Erythroblast (primary cell): ENCODE measurements at regions not wholly inside any gene's neighbourhood (a gene's known extent, or its start where the extent isn't known, plus 50 kb on each side); places are given as distances from the start of the nearest gene placed in this dataset.

Experiments used
- GATA1 ChIP-seq: IDR thresholded peaks from 2 replicates; pipeline ENCODE4 v1.6.1; 2011; ENCODE audit warnings: low read depth, mild to moderate bottlenecking, control low read depth, low read length, moderate library complexity
- POLR2A ChIP-seq: IDR thresholded peaks from 2 replicates; pipeline ENCODE4 v1.6.1; 2011; ENCODE audit warnings: mild to moderate bottlenecking, low read length

DNA sequence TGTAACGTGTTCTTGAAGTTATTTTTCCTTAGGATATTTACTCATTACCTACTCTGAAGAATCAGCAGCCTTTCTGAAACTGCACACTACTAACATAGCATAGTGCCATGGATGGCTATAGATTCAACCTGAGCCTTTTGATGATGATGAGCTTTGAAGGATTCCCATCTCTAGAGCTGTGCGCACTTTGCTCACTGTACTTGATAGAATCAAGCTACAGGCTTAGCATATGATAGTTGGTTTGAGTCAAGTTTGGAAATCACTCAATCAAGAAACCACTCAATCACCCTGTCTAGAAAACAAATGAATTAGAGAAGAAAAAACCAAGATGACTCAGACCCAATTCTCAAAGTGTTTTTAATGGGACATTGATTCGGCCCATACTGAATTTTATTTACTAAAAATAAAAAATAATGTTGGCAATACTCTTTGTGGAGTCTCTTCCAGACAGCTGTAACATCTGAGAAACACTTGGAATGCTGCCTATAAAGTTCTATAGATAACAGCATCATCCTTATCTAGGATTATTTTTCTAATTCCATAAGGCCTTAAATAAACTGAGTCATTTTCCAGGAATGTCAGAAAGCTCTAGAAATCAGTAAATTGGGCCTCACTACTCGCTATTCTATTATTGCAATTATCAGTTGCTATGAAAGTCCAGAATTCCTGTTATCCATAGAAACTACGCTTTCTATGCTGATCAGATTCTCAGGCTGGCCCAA is 259.0 kb upstream of the ERBB4 start:
- TF ChIP-seq POLR2A, result no peak
- no peak for TF ChIP-seq GATA1
